ENCODE measurements at regions not wholly inside any gene's neighbourhood (a gene's known extent, or its start where the extent isn't known, plus 50 kb on each side); places are given as distances from the start of the nearest gene placed in this dataset.

DNA sequence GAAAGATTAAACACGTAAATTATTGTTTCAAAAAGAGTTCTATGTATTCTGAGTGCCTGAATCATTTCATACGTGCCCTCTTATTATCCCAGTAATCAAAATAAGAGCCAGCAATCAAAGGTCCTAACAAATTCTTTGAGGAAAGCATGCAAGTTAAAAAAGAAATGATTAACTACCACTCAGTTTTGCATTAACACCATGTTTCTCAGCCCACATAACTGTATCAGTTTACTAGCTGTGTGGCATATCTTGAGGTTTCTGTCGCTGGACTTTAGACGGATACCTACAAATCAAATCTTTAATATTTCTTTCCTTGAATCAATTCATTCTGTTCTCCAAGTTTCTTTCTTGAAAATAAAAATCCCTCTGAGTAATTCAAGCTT lies 668.9 kb upstream of the CHAC2 start:
- TF ChIP-seq POLR2A (IDR thresholded peaks at IDR 0.05) (no peak), EP300 (IDR thresholded peaks at IDR 0.05) (no peak), POLR2AphosphoS5 (IDR thresholded peaks at IDR 0.05) (no peak)
- TF ChIP-seq, protein P1, sequence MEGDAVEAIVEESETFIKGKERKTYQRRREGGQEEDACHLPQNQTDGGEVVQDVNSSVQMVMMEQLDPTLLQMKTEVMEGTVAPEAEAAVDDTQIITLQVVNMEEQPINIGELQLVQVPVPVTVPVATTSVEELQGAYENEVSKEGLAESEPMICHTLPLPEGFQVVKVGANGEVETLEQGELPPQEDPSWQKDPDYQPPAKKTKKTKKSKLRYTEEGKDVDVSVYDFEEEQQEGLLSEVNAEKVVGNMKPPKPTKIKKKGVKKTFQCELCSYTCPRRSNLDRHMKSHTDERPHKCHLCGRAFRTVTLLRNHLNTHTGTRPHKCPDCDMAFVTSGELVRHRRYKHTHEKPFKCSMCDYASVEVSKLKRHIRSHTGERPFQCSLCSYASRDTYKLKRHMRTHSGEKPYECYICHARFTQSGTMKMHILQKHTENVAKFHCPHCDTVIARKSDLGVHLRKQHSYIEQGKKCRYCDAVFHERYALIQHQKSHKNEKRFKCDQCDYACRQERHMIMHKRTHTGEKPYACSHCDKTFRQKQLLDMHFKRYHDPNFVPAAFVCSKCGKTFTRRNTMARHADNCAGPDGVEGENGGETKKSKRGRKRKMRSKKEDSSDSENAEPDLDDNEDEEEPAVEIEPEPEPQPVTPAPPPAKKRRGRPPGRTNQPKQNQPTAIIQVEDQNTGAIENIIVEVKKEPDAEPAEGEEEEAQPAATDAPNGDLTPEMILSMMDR (IDR thresholded peaks at IDR 0.05): no peak

Data from sigmoid colon (tissue), 4 donors.